Uterus (tissue), 3 donors: ENCODE measurements at regions not wholly inside any gene's neighbourhood (a gene's known extent, or its start where the extent isn't known, plus 50 kb on each side); places are given as distances from the start of the nearest gene placed in this dataset.

Experiments used
- DNase-seq, 2 donors: peaks; one replicate each; pipeline ENCODE4 v3.0.0-alpha.2; 2019 to 2020
- H3K27ac ChIP-seq, 2 donors: fragments of 200-600 bp; sonication (generic); 1 replicate in 1 of 2; 2 replicates in 1 of 2; pipeline ENCODE4 v1.5.1; 2016 to 2018
- H3K27me3 ChIP-seq, 2 donors: fragments of 200-600 bp; sonication (generic); one replicate each; pipeline ENCODE4 v1.5.1; 2018 to 2019; ENCODE audit warnings: control low read depth in 1 of 2
- H3K36me3 ChIP-seq, 2 donors: fragments of 200-600 bp; sonication (generic); one replicate each; pipeline ENCODE4 v1.5.1; 2019; ENCODE audit warnings: control low read depth in 1 of 2
- H3K4me1 ChIP-seq, 2 donors: fragments of 200-600 bp; sonication (generic); one replicate each; pipeline ENCODE4 v1.5.1; 2018 to 2019; ENCODE audit warnings: control low read depth in 1 of 2
- H3K4me3 ChIP-seq, 2 donors: fragments of 200-600 bp; sonication (generic); 1 replicate in 1 of 2; 2 replicates in 1 of 2; pipeline ENCODE4 v1.5.1; 2018 to 2019; ENCODE audit warnings: mild to moderate bottlenecking in 1 of 2
- H3K9me3 ChIP-seq, 2 donors: fragments of 200-600 bp; sonication (generic); one replicate each; pipeline ENCODE4 v1.5.1; 2019; ENCODE audit warnings: control low read depth in 1 of 2
- CTCF ChIP-seq, 4 experiments: fragments of 200-600 bp in 2 of 4; fragments of 450-650 bp in 2 of 4; sonication (generic) in 2 of 4; IDR thresholded peaks; one replicate each; pipeline ENCODE4 v1.5.1; 2016 to 2019; ENCODE audit warnings: antibody characterized with exemption in 4 of 4, mild to moderate bottlenecking in 2 of 4, moderate library complexity in 1 of 4
- POLR2A ChIP-seq, 2 donors: fragments of 450-650 bp; IDR thresholded peaks; one replicate each; pipeline ENCODE4 v1.6.1; 2016; ENCODE audit warnings: antibody characterized with exemption in 2 of 2, mild to moderate bottlenecking in 1 of 2, moderate library complexity in 1 of 2
- intact Hi-C: fragments of 100-400 bp; cut with DNase I; formaldehyde crosslinking; loops from one replicate; pipeline ENCODE4 v1.15.1; 2023; ENCODE audit warnings: low total_unique reads
- donor health status: DM: yes; HTN: yes; CAD: no.

GRCh38 chr1:221117548-221117951, 238.3 kb downstream of the HLX start:
- no peaks in the 10 kb centered on the region for H3K36me3 ChIP-seq
- H3K9me3 ChIP-seq = no peaks in the 10 kb centered on the region
- no peak overlapping the region for H3K4me3 ChIP-seq
- intact Hi-C loops = no loop called here
- no peak for TF ChIP-seq CTCF (IDR thresholded peaks at IDR 0.05)
- H3K27me3 ChIP-seq = no peaks in the 10 kb centered on the region
- no peaks in the 10 kb centered on the region for H3K4me1 ChIP-seq
- no peak for DNase-seq
- H3K27ac ChIP-seq = no peak overlapping the region

- DNase-seq = no peak
- no peak overlapping the region for H3K27ac ChIP-seq
- H3K36me3 ChIP-seq = no peaks in the 10 kb centered on the region
- H3K4me3 ChIP-seq = no peak overlapping the region
- intact Hi-C loops = no loop called here
- H3K9me3 ChIP-seq = no peaks in the 10 kb centered on the region
- no peaks in the 10 kb centered on the region for H3K27me3 ChIP-seq
- no peak for TF ChIP-seq POLR2A (IDR thresholded peaks at IDR 0.05)
- TF ChIP-seq CTCF (IDR thresholded peaks at IDR 0.05) = no peak
- H3K4me1 ChIP-seq = no peaks in the 10 kb centered on the region
Observed at GRCh38 chr1:221118176-221118937, 239.1 kb downstream of the HLX start.

GRCh38 chr1:221118938-221119320, 239.7 kb downstream of the HLX start:
- no peak for TF ChIP-seq POLR2A (IDR thresholded peaks at IDR 0.05)
- no peak for TF ChIP-seq CTCF (IDR thresholded peaks at IDR 0.05)
- H3K36me3 ChIP-seq = no peaks in the 10 kb centered on the region
- no peaks in the 10 kb centered on the region for H3K9me3 ChIP-seq
- no peaks in the 10 kb centered on the region for H3K4me1 ChIP-seq
- H3K27me3 ChIP-seq = no peaks in the 10 kb centered on the region
- intact Hi-C loops = no loop called here
- H3K4me3 ChIP-seq = no peak overlapping the region
- DNase-seq = no peak
- no peak overlapping the region for H3K27ac ChIP-seq

GRCh38 chr1:221122501-221122900, 243.3 kb downstream of the HLX start:
- no peaks in the 10 kb centered on the region for H3K4me1 ChIP-seq
- DNase-seq = no peak
- H3K27me3 ChIP-seq = no peaks in the 10 kb centered on the region
- H3K4me3 ChIP-seq = no peak overlapping the region
- H3K36me3 ChIP-seq = no peaks in the 10 kb centered on the region
- intact Hi-C loops = no loop called here
- no peaks in the 10 kb centered on the region for H3K9me3 ChIP-seq
- no peak overlapping the region for H3K27ac ChIP-seq
- TF ChIP-seq POLR2A (IDR thresholded peaks at IDR 0.05) = no peak
- TF ChIP-seq CTCF (IDR thresholded peaks at IDR 0.05) = no peak

GRCh38 chr1:221125976-221126375, 246.7 kb downstream of the HLX start:
- H3K27ac ChIP-seq = no peak overlapping the region
- no peak overlapping the region for H3K4me3 ChIP-seq
- H3K36me3 ChIP-seq = no peaks in the 10 kb centered on the region
- intact Hi-C loops = no loop called here
- TF ChIP-seq POLR2A (IDR thresholded peaks at IDR 0.05) = no peak
- TF ChIP-seq CTCF (IDR thresholded peaks at IDR 0.05) = no peak
- no peaks in the 10 kb centered on the region for H3K9me3 ChIP-seq
- no peak for DNase-seq
- no peaks in the 10 kb centered on the region for H3K27me3 ChIP-seq
- H3K4me1 ChIP-seq = no peaks in the 10 kb centered on the region
